ENCODE measurements at regions not wholly inside any gene's neighbourhood (a gene's known extent, or its start where the extent isn't known, plus 50 kb on each side); places are given as distances from the start of the nearest gene placed in this dataset.
"Not testable (repeated sequence)": the region's sequence is repeated elsewhere in the genome, so short reads cannot be mapped to it uniquely, and the experiment has no call there.

GRCh38 chr4:170827562-170828274 is 738.0 kb upstream of the AADAT start:
- no peak for DNase-seq (ENCODE audit: low read depth in 4 of 4, low spot score in 1 of 4)

- DNase-seq (ENCODE audit: low read depth in 4 of 4, low spot score in 1 of 4), result no peak
Measured at GRCh38 chr4:170818786-170819185, 729.0 kb upstream of the AADAT start.

- DNase-seq (ENCODE audit: low read depth in 4 of 4, low spot score in 1 of 4), result no peak
Measured at GRCh38 chr4:170805352-170805751, 715.6 kb upstream of the AADAT start.

- DNase-seq (ENCODE audit: low read depth in 4 of 4, low spot score in 1 of 4), result no peak
Measured at GRCh38 chr4:170804930-170805329, 715.2 kb upstream of the AADAT start.

GRCh38 chr4:170803492-170803891 is 713.7 kb upstream of the AADAT start:
- DNase-seq (ENCODE audit: low read depth in 4 of 4, low spot score in 1 of 4), result no peak

GRCh38 chr4:170801771-170802170 is 712.0 kb upstream of the AADAT start:
- DNase-seq (ENCODE audit: low read depth in 4 of 4, low spot score in 1 of 4), result no peak

- DNase-seq (ENCODE audit: low read depth in 4 of 4, low spot score in 1 of 4), result no peak
Measured at GRCh38 chr4:170794525-170794924, 704.8 kb upstream of the AADAT start.

- not testable (repeated sequence) for DNase-seq (ENCODE audit: low read depth in 4 of 4, low spot score in 1 of 4)
Measured at GRCh38 chr4:170788540-170789051, 698.8 kb upstream of the AADAT start.

GRCh38 chr4:170777663-170778062 is 687.9 kb upstream of the AADAT start:
- no peak for DNase-seq (ENCODE audit: low read depth in 4 of 4, low spot score in 1 of 4)

- no peak for DNase-seq (ENCODE audit: low read depth in 4 of 4, low spot score in 1 of 4)
Measured at GRCh38 chr4:170776983-170777382, 687.2 kb upstream of the AADAT start.

- DNase-seq (ENCODE audit: low read depth in 4 of 4, low spot score in 1 of 4), result no peak
Measured at GRCh38 chr4:170775851-170776250, 686.1 kb upstream of the AADAT start.

GRCh38 chr4:170773709-170774273 is 684.0 kb upstream of the AADAT start:
- DNase-seq (ENCODE audit: low read depth in 4 of 4, low spot score in 1 of 4), result no peak

- DNase-seq (ENCODE audit: low read depth in 4 of 4, low spot score in 1 of 4), result no peak
Measured at GRCh38 chr4:170772429-170772828, 682.7 kb upstream of the AADAT start.

- no peak for DNase-seq (ENCODE audit: low read depth in 4 of 4, low spot score in 1 of 4)
Measured at GRCh38 chr4:170770664-170771063, 680.9 kb upstream of the AADAT start.

- no peak for DNase-seq (ENCODE audit: low read depth in 4 of 4, low spot score in 1 of 4)
Measured at GRCh38 chr4:170769862-170770261, 680.1 kb upstream of the AADAT start.

GRCh38 chr4:170758988-170759387 is 669.2 kb upstream of the AADAT start:
- DNase-seq (ENCODE audit: low read depth in 4 of 4, low spot score in 1 of 4), result no peak

GRCh38 chr4:170750519-170750918 is 660.8 kb upstream of the AADAT start:
- DNase-seq (ENCODE audit: low read depth in 4 of 4, low spot score in 1 of 4), result no peak

- no peak for DNase-seq (ENCODE audit: low read depth in 4 of 4, low spot score in 1 of 4)
Measured at GRCh38 chr4:170748975-170749374, 659.2 kb upstream of the AADAT start.

GRCh38 chr4:170743633-170744032 is 653.9 kb upstream of the AADAT start:
- no peak for DNase-seq (ENCODE audit: low read depth in 4 of 4, low spot score in 1 of 4)

- DNase-seq (ENCODE audit: low read depth in 4 of 4, low spot score in 1 of 4), result no peak
Measured at GRCh38 chr4:170741856-170742255, 652.1 kb upstream of the AADAT start.

- DNase-seq (ENCODE audit: low read depth in 4 of 4, low spot score in 1 of 4), result no peak
Measured at GRCh38 chr4:170736710-170737109, 647.0 kb upstream of the AADAT start.

- no peak for DNase-seq (ENCODE audit: low read depth in 4 of 4, low spot score in 1 of 4)
Measured at GRCh38 chr4:170729897-170730296, 640.1 kb upstream of the AADAT start.

- no peak for DNase-seq (ENCODE audit: low read depth in 4 of 4, low spot score in 1 of 4)
Measured at GRCh38 chr4:170729236-170729635, 639.5 kb upstream of the AADAT start.

Measured in stimulated activated CD4-positive, alpha-beta T cell treated with anti-CD3 and anti-CD28 coated beads, Interleukin-1b, Interleukin-23, amount 100 ng/mL, for 24 hours (primary cell).